ENCODE measurements at regions not wholly inside any gene's neighbourhood (a gene's known extent, or its start where the extent isn't known, plus 50 kb on each side); places are given as distances from the start of the nearest gene placed in this dataset.

- intact Hi-C loops (cut with micrococcal nuclease) (no loop called here), dilution Hi-C loops (cut with HindIII; ENCODE audit: low sequenced_read_pairs, unreplicated experiment) (no loop called here), in situ Hi-C loops (cut with MboI; ENCODE audit: low sequenced_read_pairs) (no loop called here)
- DNase-seq, result no peak
- Histone ChIP-seq H3K18ac (ENCODE audit: low read depth, low read length) (no peak overlapping the region), H3K36me3 (ENCODE audit: control insufficient read depth, insufficient read depth, low read length) (no peaks in the 10 kb centered on the region), H3K9me3 (ENCODE audit: control insufficient read depth, insufficient read depth, low read length) (no peaks in the 10 kb centered on the region), H2BK120ac (ENCODE audit: low read depth, low read length) (no peak overlapping the region), H3K4me2 (ENCODE audit: low read depth, low read length) (no peak overlapping the region), H3K9me1 (ENCODE audit: insufficient read depth, low read length) (no peaks in the 10 kb centered on the region), H2BK5ac (ENCODE audit: low read depth, low read length, poor library complexity, severe bottlenecking) (no peak overlapping the region), H3K4me1 (ENCODE audit: control insufficient read depth, insufficient read depth, low read length) (no peaks in the 10 kb centered on the region), H2AK5ac (ENCODE audit: low read depth, low read length) (no peak overlapping the region), H3K56ac (ENCODE audit: extremely low read depth, insufficient read depth, low read length) (no peak overlapping the region), H3K27me3 (ENCODE audit: control insufficient read depth, insufficient read depth, low read length) (peaks cover 57% of the 10 kb centered on the region), H4K20me1 (ENCODE audit: insufficient read depth, low read length) (no peaks in the 10 kb centered on the region), H3K4ac (ENCODE audit: low read depth, low read length) (no peak overlapping the region), H2BK15ac (ENCODE audit: low read depth, low read length) (no peak overlapping the region), H3K79me1 (ENCODE audit: low read depth in 1 of 2, low read length in 2 of 2) (no peaks in the 10 kb centered on the region), H3K23ac (ENCODE audit: low read depth, low read length) (no peak overlapping the region), H3K9ac (ENCODE audit: low read depth, low read length) (no peak overlapping the region), H3K4me3 (ENCODE audit: insufficient read depth, low read depth, low read length) (no peak overlapping the region), H4K91ac (ENCODE audit: insufficient read depth, low read depth, low read length) (no peak overlapping the region), H2AK9ac (replicated peaks; ENCODE audit: low read depth, low read length, poor library complexity) (no peak overlapping the region), H2BK20ac (ENCODE audit: low read depth, low read length) (no peak overlapping the region), H3K14ac (replicated peaks; ENCODE audit: low read depth, low read length) (no peak overlapping the region), H4K8ac (ENCODE audit: low read depth in 2 of 2, low read length in 2 of 2) (no peak overlapping the region), H4K5ac (ENCODE audit: low read depth, low read length) (no peak overlapping the region), H2AFZ (replicated peaks; ENCODE audit: low read length, poor library complexity) (no peak overlapping the region), H3K27ac (ENCODE audit: insufficient read depth, low read length) (no peak overlapping the region)
- TF ChIP-seq NFE2L2 (IDR thresholded peaks at IDR 0.05; ENCODE audit: low read depth, low read length) (no peak), POLR2A (IDR thresholded peaks at IDR 0.05; ENCODE audit: low read depth, low read length) (no peak), MXI1 (IDR thresholded peaks at IDR 0.05; ENCODE audit: borderline replicate concordance, low read depth, low read length) (no peak), CTCF (conservative IDR thresholded peaks at IDR 0.05; ENCODE audit: low read depth, low read length) (no peak), RCOR1 (IDR thresholded peaks at IDR 0.05; ENCODE audit: insufficient replicate concordance, low read length) (no peak), RFX5 (IDR thresholded peaks at IDR 0.05; ENCODE audit: low read depth, low read length) (no peak)
- no TSS peak for BruUV-seq (replicated peaks)
- POLR2A ChIA-PET (ENCODE audit: unreplicated experiment), result no interaction called here
- ATAC-seq (ENCODE audit: low read depth), result no peak
- no CpG with 5 or more reads among the region's 2 CpGs for WGBS, 2 experiments (ENCODE audit: extremely low coverage in 2 of 2, insufficient read length in 1 of 2)
- CTCF ChIA-PET, result no interaction called here
These were observed 390.6 kb downstream of the TNS3 start for GRCh38 chr7:47191316-47191715.

Measured in IMR-90 (cell line).